CD8-positive, alpha-beta memory T cell (primary cell): ENCODE measurements at regions not wholly inside any gene's neighbourhood (a gene's known extent, or its start where the extent isn't known, plus 50 kb on each side); places are given as distances from the start of the nearest gene placed in this dataset.

Experiments
- CTCF ChIA-PET: fragments of 350-600 bp; sonication (Branson Sonifier 250); formaldehyde crosslinking; loops from one replicate; lab custom pipeline; 2021; ENCODE audit warnings: antibody characterized with exemption; lab: Charles Lee
- POLR2A ChIA-PET: fragments of 350-600 bp; sonication (Branson Sonifier 250); formaldehyde crosslinking; loops from one replicate; lab custom pipeline; 2021; ENCODE audit warnings: antibody characterized with exemption; lab: Charles Lee
- DNase-seq, 5 donors: peaks; one replicate each; pipeline versions ENCODE4 v3.0.0 to v3.0.0-alpha.2; 2020 to 2022; ENCODE audit warnings: mixed read lengths in 1 of 5
- H3K27ac ChIP-seq: one replicate; pipeline ENCODE4 v1.7.0; 2013; ENCODE audit warnings: low read depth, mild to moderate bottlenecking, low read length, moderate library complexity
- H3K27me3 ChIP-seq: 2 replicates; pipeline ENCODE4 v1.7.0; 2013; ENCODE audit warnings: low read length, mild to moderate bottlenecking; ENCODE audit not compliant: insufficient read depth, poor library complexity, severe bottlenecking
- H3K36me3 ChIP-seq: 2 replicates; pipeline ENCODE4 v1.7.0; 2013; ENCODE audit warnings: mild to moderate bottlenecking, low read length, moderate library complexity; ENCODE audit not compliant: insufficient read depth
- H3K4me1 ChIP-seq: 2 replicates; pipeline ENCODE4 v1.7.0; 2013; ENCODE audit warnings: mild to moderate bottlenecking, low read length, moderate library complexity; ENCODE audit not compliant: insufficient read depth
- H3K4me3 ChIP-seq: 2 replicates; pipeline ENCODE4 v1.7.0; 2013; ENCODE audit warnings: mild to moderate bottlenecking, low read length
- H3K9me3 ChIP-seq: 2 replicates; pipeline ENCODE4 v1.7.0; 2013; ENCODE audit warnings: mild to moderate bottlenecking, low read length
- H3K27ac Mint-ChIP-seq, 8 donors: one replicate each; pipeline ENCODE4 v1.8.0; 2020 to 2021; ENCODE audit warnings: mixed read lengths in 8 of 8, mild to moderate bottlenecking in 6 of 8, inconsistent platforms in 3 of 8, moderate library complexity in 3 of 8
- H3K27me3 Mint-ChIP-seq, 2 donors: one replicate each; pipeline ENCODE4 v1.8.0; 2020 to 2021; ENCODE audit warnings: mixed read lengths in 2 of 2, mild to moderate bottlenecking in 1 of 2, moderate library complexity in 1 of 2
- H3K36me3 Mint-ChIP-seq, 3 donors: one replicate each; pipeline ENCODE4 v1.8.0; 2020 to 2021; ENCODE audit warnings: mixed read lengths in 3 of 3, inconsistent platforms in 1 of 3, mild to moderate bottlenecking in 1 of 3
- H3K4me1 Mint-ChIP-seq, 3 donors: one replicate each; pipeline ENCODE4 v1.8.0; 2020 to 2021; ENCODE audit warnings: mixed read lengths in 3 of 3, inconsistent platforms in 1 of 3, mild to moderate bottlenecking in 1 of 3
- H3K4me3 Mint-ChIP-seq, 7 donors: one replicate each; pipeline ENCODE4 v1.8.0; 2020 to 2021; ENCODE audit warnings: mixed read lengths in 7 of 7, mild to moderate bottlenecking in 6 of 7, moderate library complexity in 4 of 7, inconsistent platforms in 2 of 7
- H3K9me3 Mint-ChIP-seq, 5 donors: one replicate each; pipeline ENCODE4 v1.8.0; 2020 to 2022; ENCODE audit warnings: mixed read lengths in 5 of 5, mild to moderate bottlenecking in 3 of 5, moderate library complexity in 2 of 5, inconsistent platforms in 1 of 5

DNA sequence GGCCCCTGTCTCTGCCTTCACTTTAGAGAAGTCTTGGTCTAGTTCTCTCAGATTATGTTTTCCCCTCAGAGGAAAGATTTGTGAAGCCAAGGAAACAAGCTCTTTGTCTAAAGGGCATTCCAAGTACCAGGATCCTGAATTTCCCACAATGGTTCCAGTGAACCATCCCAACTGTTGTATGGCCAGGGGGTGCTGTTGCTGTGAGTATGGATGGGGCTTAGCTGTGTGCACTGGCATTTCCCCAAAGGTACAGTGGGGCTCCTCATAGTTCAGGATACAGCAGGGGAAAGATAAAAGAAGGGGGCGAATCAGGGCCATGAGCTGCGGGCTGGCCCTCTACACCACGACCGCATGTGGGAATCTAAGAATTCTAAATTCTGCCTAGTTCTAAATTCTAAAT lies 1154.0 kb upstream of the FANCL start:
- CTCF ChIA-PET: no interaction called here
- no peak overlapping the region for H3K27ac Mint-ChIP-seq
- DNase-seq: no peak

DNA sequence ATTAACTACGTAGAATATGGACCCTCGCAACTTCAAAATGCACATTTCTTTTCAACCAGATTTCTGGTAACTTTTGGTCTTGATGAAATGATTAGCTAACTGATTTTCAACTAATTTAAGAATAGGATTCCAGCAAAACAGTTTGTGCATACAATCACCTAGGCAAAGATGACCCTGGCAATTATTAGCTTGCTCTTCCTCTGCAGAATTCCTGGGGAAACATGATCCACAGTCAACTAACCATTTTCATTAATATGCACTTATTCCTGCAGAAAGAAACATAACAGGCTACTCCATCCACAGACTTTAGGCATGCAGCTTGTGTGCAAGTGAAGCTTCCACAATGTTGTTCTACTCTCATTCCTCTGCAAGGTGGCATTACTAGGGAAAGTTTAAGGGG lies 1150.8 kb upstream of the FANCL start:
- Mint-ChIP-seq H3K4me1 (no peaks in the 10 kb centered on the region), H3K4me3 (no peak overlapping the region), H3K9me3 (peaks cover 0 to 4% (median 2%) of the 10 kb centered on the region in 5 donors), H3K36me3 (no peaks in the 10 kb centered on the region), H3K27me3 (no peaks in the 10 kb centered on the region), H3K27ac (no peak overlapping the region)
- Histone ChIP-seq H3K9me3 (no peaks in the 10 kb centered on the region), H3K4me1 (no peaks in the 10 kb centered on the region), H3K4me3 (no peak overlapping the region), H3K36me3 (no peaks in the 10 kb centered on the region), H3K27me3 (no peaks in the 10 kb centered on the region), H3K27ac (no peak overlapping the region)
- CTCF ChIA-PET: no interaction called here
- DNase-seq: no peak
- POLR2A ChIA-PET: no interaction called here

More for the DNA sequence above, 1154.0 kb upstream of the FANCL start:
- Mint-ChIP-seq H3K9me3 (peaks cover 1 to 5% (median 4%) of the 10 kb centered on the region in 5 donors), H3K36me3 (no peaks in the 10 kb centered on the region), H3K4me3 (no peak overlapping the region), H3K4me1 (no peaks in the 10 kb centered on the region), H3K27me3 (no peaks in the 10 kb centered on the region)
- POLR2A ChIA-PET: no interaction called here
- H3K27me3 ChIP-seq: no peaks in the 10 kb centered on the region
- no peaks in the 10 kb centered on the region for H3K9me3 ChIP-seq
- H3K4me1 ChIP-seq: no peaks in the 10 kb centered on the region
- H3K4me3 ChIP-seq: no peak overlapping the region
- H3K27ac ChIP-seq: no peak overlapping the region
- H3K36me3 ChIP-seq: no peaks in the 10 kb centered on the region

DNA sequence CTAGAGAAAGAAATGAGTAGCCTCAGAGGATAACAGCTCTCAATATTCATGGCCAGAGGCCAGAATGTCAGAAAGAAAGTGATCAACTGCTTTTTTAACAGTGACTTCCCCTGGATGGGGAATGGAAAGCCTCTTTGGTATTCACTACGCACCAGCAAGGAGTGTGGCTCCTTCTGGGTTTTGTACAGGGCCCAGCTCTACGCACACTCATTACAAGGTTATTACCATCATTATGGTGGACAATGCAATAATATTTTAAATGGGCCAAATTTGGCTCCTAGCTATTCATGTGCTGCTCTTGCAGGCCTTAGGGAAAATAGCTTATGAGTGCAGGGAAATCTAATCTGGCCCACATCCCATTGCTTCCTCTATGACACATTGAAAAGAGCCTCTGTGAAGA lies 1149.5 kb upstream of the FANCL start:
- Histone ChIP-seq H3K27ac (no peak overlapping the region), H3K27me3 (no peaks in the 10 kb centered on the region), H3K36me3 (no peaks in the 10 kb centered on the region), H3K4me1 (no peaks in the 10 kb centered on the region), H3K4me3 (no peak overlapping the region), H3K9me3 (no peaks in the 10 kb centered on the region)
- POLR2A ChIA-PET: no interaction called here
- no peak overlapping the region for H3K4me3 Mint-ChIP-seq
- H3K36me3 Mint-ChIP-seq: no peaks in the 10 kb centered on the region
- no peaks in the 10 kb centered on the region for H3K4me1 Mint-ChIP-seq
- no peak overlapping the region for H3K27ac Mint-ChIP-seq
- H3K27me3 Mint-ChIP-seq: no peaks in the 10 kb centered on the region
- no peak for DNase-seq
- peaks cover 0 to 7% (median 2%) of the 10 kb centered on the region in 5 donors for H3K9me3 Mint-ChIP-seq
- CTCF ChIA-PET: no interaction called here

DNA sequence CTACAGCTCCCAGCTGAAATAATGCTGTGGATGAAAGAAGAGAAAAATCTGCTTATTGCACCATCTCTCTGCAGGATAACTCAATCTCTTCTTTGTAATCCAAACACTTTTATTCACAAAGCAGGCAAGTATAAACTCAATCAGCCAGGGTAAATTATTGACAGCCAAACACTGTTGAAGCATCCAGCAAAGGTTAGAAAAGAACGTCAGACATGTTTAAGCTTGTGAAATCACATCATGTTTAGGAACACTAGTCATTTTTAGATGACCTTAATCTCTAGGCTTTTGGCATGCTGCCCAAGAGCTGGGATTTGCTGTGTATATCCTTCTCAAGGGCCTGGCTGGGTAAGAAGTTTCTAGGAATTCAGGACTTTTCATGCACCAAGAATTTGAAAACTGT lies 1148.1 kb upstream of the FANCL start:
- Histone ChIP-seq H3K4me1 (no peaks in the 10 kb centered on the region), H3K36me3 (no peaks in the 10 kb centered on the region), H3K27me3 (no peaks in the 10 kb centered on the region), H3K4me3 (no peak overlapping the region), H3K9me3 (no peaks in the 10 kb centered on the region), H3K27ac (no peak overlapping the region)
- no peak for DNase-seq
- Mint-ChIP-seq H3K4me3 (no peak overlapping the region), H3K27me3 (no peaks in the 10 kb centered on the region), H3K36me3 (no peaks in the 10 kb centered on the region), H3K27ac (no peak overlapping the region), H3K4me1 (no peaks in the 10 kb centered on the region), H3K9me3 (peaks cover 0 to 9% (median 1%) of the 10 kb centered on the region in 5 donors)
- POLR2A ChIA-PET: no interaction called here
- CTCF ChIA-PET: no interaction called here

DNA sequence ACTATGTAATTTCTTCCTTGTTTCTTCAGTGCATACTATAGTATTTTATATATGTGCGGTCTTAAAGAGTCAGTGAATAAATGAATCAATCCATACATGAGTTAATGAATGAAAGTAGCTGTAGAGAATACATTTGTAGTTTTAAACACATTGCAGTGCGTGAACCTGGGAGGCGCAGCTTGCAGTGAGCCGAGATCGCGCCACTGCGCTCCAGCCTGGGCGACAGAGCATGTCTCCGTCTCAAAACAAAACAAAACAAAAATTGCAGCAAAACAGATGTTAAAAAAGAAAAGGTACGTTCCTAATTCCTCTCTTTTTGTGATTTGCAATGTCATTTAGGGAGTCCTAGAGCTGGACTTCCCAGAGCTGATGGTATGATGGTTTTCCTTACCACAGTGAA lies 1144.8 kb upstream of the FANCL start:
- ChIA-PET CTCF (no interaction called here), POLR2A (no interaction called here)
- Histone ChIP-seq H3K9me3 (no peaks in the 10 kb centered on the region), H3K27me3 (no peaks in the 10 kb centered on the region), H3K27ac (no peak overlapping the region), H3K4me1 (no peaks in the 10 kb centered on the region), H3K4me3 (no peak overlapping the region), H3K36me3 (no peaks in the 10 kb centered on the region)
- no peak for DNase-seq
- Mint-ChIP-seq H3K4me1 (no peaks in the 10 kb centered on the region), H3K27me3 (no peaks in the 10 kb centered on the region), H3K36me3 (no peaks in the 10 kb centered on the region), H3K4me3 (no peak overlapping the region), H3K27ac (no peak overlapping the region), H3K9me3 (peaks cover 0 to 9% (median 0%) of the 10 kb centered on the region in 5 donors)

DNA sequence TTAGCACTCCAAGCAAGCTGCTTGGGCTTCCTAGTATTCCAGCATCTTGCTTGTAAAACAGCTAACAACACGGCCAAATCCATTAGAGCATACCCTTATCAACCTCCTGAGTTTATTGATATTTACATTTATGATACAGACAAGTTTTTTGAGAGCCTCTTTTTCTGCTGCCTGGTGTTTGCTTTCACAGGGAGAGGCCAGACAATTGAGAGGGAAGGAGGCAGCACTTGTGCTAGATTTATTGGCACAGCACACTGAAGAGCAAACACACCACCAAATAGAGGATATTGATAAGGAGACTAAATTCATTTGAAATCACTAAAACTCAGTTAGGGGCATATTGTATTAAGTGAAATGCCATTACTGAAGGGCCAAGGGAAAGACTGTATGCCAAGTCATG lies 1142.3 kb upstream of the FANCL start:
- Mint-ChIP-seq H3K27ac (no peak overlapping the region), H3K27me3 (no peaks in the 10 kb centered on the region), H3K9me3 (peaks cover 0 to 24% (median 3%) of the 10 kb centered on the region in 5 donors), H3K4me1 (no peaks in the 10 kb centered on the region), H3K4me3 (no peak overlapping the region), H3K36me3 (no peaks in the 10 kb centered on the region)
- H3K27ac ChIP-seq: no peak overlapping the region
- no peaks in the 10 kb centered on the region for H3K27me3 ChIP-seq
- no peak for DNase-seq
- ChIA-PET CTCF (no interaction called here), POLR2A (no interaction called here)
- no peaks in the 10 kb centered on the region for H3K9me3 ChIP-seq
- no peaks in the 10 kb centered on the region for H3K36me3 ChIP-seq
- H3K4me3 ChIP-seq: no peak overlapping the region
- no peaks in the 10 kb centered on the region for H3K4me1 ChIP-seq

DNA sequence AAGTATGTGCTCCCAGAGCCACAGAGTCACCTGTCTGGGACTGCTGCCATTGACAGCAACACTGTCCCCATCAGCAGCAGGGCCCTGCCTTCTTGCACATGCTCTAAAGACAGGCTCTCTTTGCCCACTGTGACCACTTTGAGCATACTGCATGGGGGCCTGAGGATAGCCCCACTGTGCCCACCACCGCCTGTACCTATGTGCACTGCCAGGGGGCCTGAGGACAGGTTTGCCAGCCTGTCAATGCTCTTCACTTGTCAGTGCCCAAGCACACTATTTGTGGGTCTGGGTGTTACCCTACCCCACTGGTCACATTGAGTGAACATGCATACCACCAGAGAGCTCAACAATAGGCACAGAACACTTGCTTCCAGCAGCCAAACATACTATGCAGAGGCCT lies 1137.0 kb upstream of the FANCL start:
- no peaks in the 10 kb centered on the region for H3K27me3 ChIP-seq
- CTCF ChIA-PET: no interaction called here
- H3K27me3 Mint-ChIP-seq: no peaks in the 10 kb centered on the region
- H3K4me1 Mint-ChIP-seq: no peaks in the 10 kb centered on the region
- no peak overlapping the region for H3K27ac ChIP-seq
- DNase-seq: no peak
- H3K4me3 Mint-ChIP-seq: no peak overlapping the region
- POLR2A ChIA-PET: no interaction called here
- H3K27ac Mint-ChIP-seq: no peak overlapping the region
- no peaks in the 10 kb centered on the region for H3K9me3 ChIP-seq
- no peaks in the 10 kb centered on the region for H3K36me3 Mint-ChIP-seq
- no peaks in the 10 kb centered on the region for H3K36me3 ChIP-seq
- H3K9me3 Mint-ChIP-seq: peaks cover 2 to 33% (median 6%) of the 10 kb centered on the region in 5 donors
- no peak overlapping the region for H3K4me3 ChIP-seq
- no peaks in the 10 kb centered on the region for H3K4me1 ChIP-seq

DNA sequence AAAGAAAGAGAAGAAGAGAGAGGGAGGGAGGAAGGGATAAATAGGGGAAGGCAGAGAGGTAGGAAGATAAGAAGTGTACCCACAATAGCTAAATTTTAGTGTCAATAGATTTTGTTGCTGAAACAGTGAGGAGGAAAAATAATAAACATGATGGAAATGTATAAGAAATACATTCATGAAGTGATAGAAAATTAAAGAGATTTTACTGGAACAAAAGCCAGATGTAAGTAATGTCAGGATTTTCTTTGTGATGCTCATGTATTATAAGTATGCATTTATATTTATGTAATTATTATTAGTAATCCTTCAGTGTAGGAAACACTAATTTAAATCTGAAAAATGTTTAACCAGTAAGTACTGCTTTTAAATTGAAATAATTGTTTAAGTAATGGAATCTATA lies 1125.2 kb upstream of the FANCL start:
- no peaks in the 10 kb centered on the region for H3K4me1 Mint-ChIP-seq
- H3K9me3 ChIP-seq: no peaks in the 10 kb centered on the region
- POLR2A ChIA-PET: no interaction called here

DNA sequence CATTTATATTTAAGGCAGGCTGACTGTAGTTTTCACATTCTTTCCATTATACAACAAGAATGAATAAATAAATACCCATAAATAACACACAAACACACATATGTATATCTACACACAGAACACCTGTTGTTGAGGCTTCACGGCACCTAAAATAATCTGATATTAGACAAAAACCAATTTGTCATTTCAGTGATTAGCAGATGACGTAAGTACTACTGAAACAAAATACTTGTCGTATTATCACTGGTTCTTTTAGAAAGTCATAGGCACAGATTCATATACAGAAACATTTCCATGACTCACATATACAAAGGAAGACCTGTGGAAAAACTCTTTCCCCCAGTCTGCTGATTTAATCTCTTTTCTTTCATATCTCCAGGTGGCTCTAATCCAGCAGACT lies 1113.4 kb upstream of the FANCL start:
- H3K4me1 Mint-ChIP-seq: no peaks in the 10 kb centered on the region
- ChIA-PET CTCF (no interaction called here), POLR2A (no interaction called here)
- no peaks in the 10 kb centered on the region for H3K27me3 ChIP-seq
- no peaks in the 10 kb centered on the region for H3K36me3 ChIP-seq
- no peak overlapping the region for H3K4me3 ChIP-seq
- no peak overlapping the region for H3K27ac ChIP-seq
- no peaks in the 10 kb centered on the region for H3K9me3 ChIP-seq
- H3K9me3 Mint-ChIP-seq: peaks cover 2 to 12% (median 8%) of the 10 kb centered on the region in 5 donors
- H3K27me3 Mint-ChIP-seq: no peaks in the 10 kb centered on the region
- no peak overlapping the region for H3K4me3 Mint-ChIP-seq
- H3K27ac Mint-ChIP-seq: no peak overlapping the region
- H3K4me1 ChIP-seq: no peaks in the 10 kb centered on the region
- no peaks in the 10 kb centered on the region for H3K36me3 Mint-ChIP-seq
- DNase-seq: no peak

More for the DNA sequence above, 1125.2 kb upstream of the FANCL start:
- H3K4me3 ChIP-seq: no peak overlapping the region
- H3K27me3 ChIP-seq: no peaks in the 10 kb centered on the region
- CTCF ChIA-PET: no interaction called here
- Mint-ChIP-seq H3K36me3 (no peaks in the 10 kb centered on the region), H3K9me3 (peaks cover 0 to 13% (median 1%) of the 10 kb centered on the region in 5 donors), H3K27me3 (no peaks in the 10 kb centered on the region), H3K4me3 (no peak overlapping the region), H3K27ac (no peak overlapping the region)
- no peak for DNase-seq
- no peaks in the 10 kb centered on the region for H3K36me3 ChIP-seq
- H3K4me1 ChIP-seq: no peaks in the 10 kb centered on the region
- no peak overlapping the region for H3K27ac ChIP-seq
